ENCODE measurements at regions not wholly inside any gene's neighbourhood (a gene's known extent, or its start where the extent isn't known, plus 50 kb on each side); places are given as distances from the start of the nearest gene placed in this dataset.

DNA sequence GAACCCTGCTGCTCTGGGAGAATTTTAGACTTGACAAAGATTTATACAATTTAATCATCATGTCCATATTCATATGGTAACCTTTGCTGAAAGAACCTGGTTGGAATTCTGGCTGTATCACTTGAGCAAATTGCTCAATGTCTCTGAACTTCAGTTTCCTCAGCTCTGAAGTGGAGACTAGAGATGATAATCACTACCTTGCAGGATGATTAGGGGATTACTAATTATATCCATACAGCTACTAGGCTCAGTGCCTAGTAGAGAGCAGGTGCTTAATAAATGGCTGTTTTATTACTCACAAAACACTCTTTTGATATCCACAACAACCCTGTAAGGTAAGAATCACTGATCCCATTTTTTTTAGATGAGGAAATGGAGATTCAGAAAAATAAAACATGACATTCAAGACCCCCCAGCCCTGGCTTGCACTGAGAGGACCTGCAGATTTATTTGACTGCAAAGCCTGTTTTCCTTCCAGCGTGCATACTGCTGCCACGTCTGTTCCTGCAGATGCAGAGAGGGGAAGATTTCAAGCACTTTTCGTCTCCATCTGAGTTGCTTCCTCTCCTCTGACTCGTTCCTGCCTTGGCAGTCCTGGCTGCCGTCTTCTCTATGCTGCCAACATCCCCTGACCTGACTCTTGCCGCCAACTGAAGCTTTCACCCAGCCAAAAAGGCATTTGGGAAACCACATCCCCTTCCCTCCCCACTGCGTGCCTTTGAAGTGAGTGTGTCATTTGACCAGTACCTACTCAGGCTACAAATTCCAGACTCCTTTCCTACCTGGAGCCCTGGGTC lies 203.0 kb downstream of the PLPP3 start:
- in situ Hi-C loops (cut with HindIII; ENCODE audit: extremely low pct_ligation_motif_present, low pct_unique_long_range_greater_than_20kb): no loop called here
- H2AFZ ChIP-seq (ENCODE audit: low read length): no peak overlapping the region
- no peaks in the 10 kb centered on the region for H3K79me2 ChIP-seq (ENCODE audit: insufficient read depth, low read length)
- H3K9ac ChIP-seq (ENCODE audit: insufficient read depth, low read depth, low read length): no peak overlapping the region
- no TSS peak for BruUV-seq (replicated peaks)
- no peaks in the 10 kb centered on the region for H3K36me3 ChIP-seq (replicated peaks in 1 of 2; ENCODE audit: control insufficient read depth in 1 of 2, insufficient read depth in 2 of 2, low read length in 2 of 2)
- no peaks in the 10 kb centered on the region for H3K27me3 ChIP-seq (ENCODE audit: control insufficient read depth in 1 of 2, insufficient read depth in 2 of 2, low read length in 2 of 2)
- H3K4me2 ChIP-seq (ENCODE audit: low read depth, low read length): no peak overlapping the region
- intact Hi-C loops (cut with micrococcal nuclease; ENCODE audit: unreplicated experiment): no loop called here
- DNase-seq (ENCODE audit: low spot score): no peak
- no peak for TF ChIP-seq ZNF816 (CRISPR knock-in tag; IDR thresholded peaks at IDR 0.05; ENCODE audit: borderline replicate concordance)
- TF ChIP-seq ZFP36L2 (CRISPR knock-in tag; IDR thresholded peaks at IDR 0.05): no peak
- no peak for TF ChIP-seq RARA (CRISPR knock-in tag; IDR thresholded peaks at IDR 0.05)
- no peak for TF ChIP-seq MIXL1 (CRISPR knock-in tag; IDR thresholded peaks at IDR 0.05)
- TF ChIP-seq TOE1 (CRISPR knock-in tag; IDR thresholded peaks at IDR 0.05): no peak
- TF ChIP-seq MED13 (CRISPR knock-in tag; IDR thresholded peaks at IDR 0.05): no peak
- TF ChIP-seq ZFP41 (CRISPR knock-in tag; IDR thresholded peaks at IDR 0.05; ENCODE audit: borderline replicate concordance): no peak
- no peak for TF ChIP-seq BORCS8-MEF2B (CRISPR knock-in tag; IDR thresholded peaks at IDR 0.05)
- H3K4me3 ChIP-seq (replicated peaks in 1 of 3; ENCODE audit: insufficient read depth in 1 of 3, low read depth in 2 of 3, low read length in 3 of 3): no peak overlapping the region
- FAIRE-seq: no peak
- ChIA-PET CTCF (ENCODE audit: low intra/inter-chr PET ratio, low total read pairs) (no interaction called here), POLR2A (no interaction called here)
- H4K20me1 ChIP-seq (ENCODE audit: insufficient read depth, low read length): no peaks in the 10 kb centered on the region
- WGBS (ENCODE audit: low lambda C conversion rate): 84% methylated on average over 7 of the region's 7 CpGs
- no peak for ATAC-seq
- no peaks in the 10 kb centered on the region for H3K9me3 ChIP-seq (ENCODE audit: low read length)
- H3K27ac ChIP-seq (ENCODE audit: extremely low read length, insufficient read depth, low read length): no peak overlapping the region
- H3K4me1 ChIP-seq (ENCODE audit: insufficient read depth, low read length): peaks cover 31% of the 10 kb centered on the region

DNA sequence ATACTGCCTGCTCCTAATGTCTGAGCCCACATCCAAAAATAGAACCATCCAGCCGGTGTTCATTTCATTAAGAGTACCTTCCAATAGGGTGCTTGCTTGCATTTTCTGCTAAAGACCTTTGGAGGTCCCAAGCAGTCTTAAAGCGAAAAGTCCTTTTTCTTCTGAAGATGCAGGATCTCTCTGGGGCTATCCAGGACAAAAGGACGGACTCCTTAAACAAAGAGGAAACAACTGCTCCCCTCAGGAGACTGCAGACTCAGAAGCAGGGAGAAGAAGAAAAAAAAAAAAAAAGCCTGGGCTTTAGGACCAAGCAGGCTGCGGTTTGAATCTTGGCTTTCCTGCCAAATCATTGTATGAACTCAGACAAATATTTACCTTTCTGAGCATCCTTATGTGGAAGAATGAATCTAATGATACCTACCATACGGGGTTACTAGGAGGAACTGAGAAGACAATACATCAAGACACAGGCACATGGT lies 204.0 kb downstream of the PLPP3 start:
- H3K9me3 ChIP-seq (ENCODE audit: low read length): no peaks in the 10 kb centered on the region
- no peaks in the 10 kb centered on the region for H3K36me3 ChIP-seq (replicated peaks in 1 of 2; ENCODE audit: control insufficient read depth in 1 of 2, insufficient read depth in 2 of 2, low read length in 2 of 2)
- DNase-seq (ENCODE audit: low spot score) (no peak), FAIRE-seq (no peak), ATAC-seq (no peak)
- no peak overlapping the region for H3K9ac ChIP-seq (ENCODE audit: insufficient read depth, low read depth, low read length)
- no peak overlapping the region for H3K4me2 ChIP-seq (ENCODE audit: low read depth, low read length)
- H3K79me2 ChIP-seq (ENCODE audit: insufficient read depth, low read length): no peaks in the 10 kb centered on the region
- intact Hi-C loops (cut with micrococcal nuclease; ENCODE audit: unreplicated experiment) (no loop called here), in situ Hi-C loops (cut with HindIII; ENCODE audit: extremely low pct_ligation_motif_present, low pct_unique_long_range_greater_than_20kb) (no loop called here)
- H3K4me1 ChIP-seq (ENCODE audit: insufficient read depth, low read length): peaks cover 31% of the 10 kb centered on the region
- H2AFZ ChIP-seq (ENCODE audit: low read length): no peak overlapping the region
- ChIA-PET CTCF (ENCODE audit: low intra/inter-chr PET ratio, low total read pairs) (no interaction called here), POLR2A (no interaction called here)
- H3K4me3 ChIP-seq (replicated peaks in 1 of 3; ENCODE audit: insufficient read depth in 1 of 3, low read depth in 2 of 3, low read length in 3 of 3): no peak overlapping the region
- no peaks in the 10 kb centered on the region for H4K20me1 ChIP-seq (ENCODE audit: insufficient read depth, low read length)
- BruUV-seq (replicated peaks): no TSS peak
- no peaks in the 10 kb centered on the region for H3K27me3 ChIP-seq (ENCODE audit: control insufficient read depth in 1 of 2, insufficient read depth in 2 of 2, low read length in 2 of 2)
- TF ChIP-seq RFXAP (CRISPR knock-in tag; IDR thresholded peaks at IDR 0.05; ENCODE audit: borderline replicate concordance) (no peak), TARDBP (CRISPR knock-in tag; IDR thresholded peaks at IDR 0.05) (no peak), TCF7 (IDR thresholded peaks at IDR 0.05; ENCODE audit: low read depth) (no peak), KDM5B (CRISPR knock-in tag; IDR thresholded peaks at IDR 0.05; ENCODE audit: borderline replicate concordance) (no peak)
- WGBS (ENCODE audit: low lambda C conversion rate): 61% methylated on average over 5 of the region's 5 CpGs
- H3K27ac ChIP-seq (ENCODE audit: extremely low read length, insufficient read depth, low read length): no peak overlapping the region
